ENCODE measurements at regions not wholly inside any gene's neighbourhood (a gene's known extent, or its start where the extent isn't known, plus 50 kb on each side); places are given as distances from the start of the nearest gene placed in this dataset.

DNA sequence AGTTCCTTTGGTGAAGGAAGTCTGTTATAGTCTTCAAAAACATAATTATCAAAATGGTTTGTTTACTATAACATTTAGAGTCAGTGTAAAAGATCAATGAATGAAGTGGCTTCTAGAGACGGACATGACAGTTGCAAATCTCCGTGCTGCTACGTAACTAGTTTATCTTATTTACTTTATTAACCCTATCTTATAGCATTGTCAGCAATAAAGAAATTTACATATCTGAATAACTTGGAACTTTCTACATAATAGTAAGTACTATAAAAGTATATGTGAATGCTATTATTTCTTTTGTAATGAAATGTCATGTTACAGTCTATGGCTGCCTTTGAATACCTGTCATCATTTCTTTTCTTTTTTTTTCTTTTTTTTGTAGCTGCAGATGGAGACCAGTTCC, 246.8 kb downstream of the PTH2R start:
- no peak overlapping the region for H3K27ac Mint-ChIP-seq

GRCh38 chr2:208654056-208654455, 247.5 kb downstream of the PTH2R start:
- DNase-seq: no peak
- intact Hi-C loops (cut with micrococcal nuclease): no loop called here
- Histone ChIP-seq H3K9me3 (ENCODE audit: control insufficient read depth in 2 of 3, low read length in 3 of 3) (no peaks in the 10 kb centered on the region), H3K27me3 (ENCODE audit: control insufficient read depth in 2 of 2, insufficient read depth in 2 of 2, low read length in 2 of 2) (no peaks in the 10 kb centered on the region), H3K4me1 (ENCODE audit: control insufficient read depth in 2 of 2, insufficient read depth in 2 of 2, low read length in 2 of 2) (no peaks in the 10 kb centered on the region), H3K4me3 (ENCODE audit: low read length) (no peak overlapping the region), H3K36me3 (ENCODE audit: control insufficient read depth in 2 of 3, insufficient read depth in 3 of 3, low read length in 3 of 3) (no peaks in the 10 kb centered on the region), H3K27ac (ENCODE audit: low read depth, low read length) (no peak overlapping the region)
- CTCF ChIA-PET: no interaction called here
- Mint-ChIP-seq H3K27ac (no peak overlapping the region), H3K9me3 (peaks cover 0 to 7% (median 0%) of the 10 kb centered on the region in 11 donors), H3K27me3 (no peaks in the 10 kb centered on the region), H3K4me1 (no peaks in the 10 kb centered on the region), H3K36me3 (no peaks in the 10 kb centered on the region), H3K4me3 (no peak overlapping the region)
- POLR2A ChIA-PET: no interaction called here
- ATAC-seq: no peak

More for the DNA sequence above, 246.8 kb downstream of the PTH2R start:
- Histone ChIP-seq H3K4me1 (ENCODE audit: control insufficient read depth in 2 of 2, insufficient read depth in 2 of 2, low read length in 2 of 2) (no peaks in the 10 kb centered on the region), H3K4me3 (ENCODE audit: low read length) (no peak overlapping the region), H3K27me3 (ENCODE audit: control insufficient read depth in 2 of 2, insufficient read depth in 2 of 2, low read length in 2 of 2) (no peaks in the 10 kb centered on the region), H3K27ac (ENCODE audit: low read depth, low read length) (no peak overlapping the region), H3K9me3 (ENCODE audit: control insufficient read depth in 2 of 3, low read length in 3 of 3) (no peaks in the 10 kb centered on the region), H3K36me3 (ENCODE audit: control insufficient read depth in 2 of 3, insufficient read depth in 3 of 3, low read length in 3 of 3) (no peaks in the 10 kb centered on the region)
- Mint-ChIP-seq H3K9me3 (peaks cover 0 to 7% (median 0%) of the 10 kb centered on the region in 11 donors), H3K27me3 (no peaks in the 10 kb centered on the region), H3K36me3 (no peaks in the 10 kb centered on the region), H3K4me3 (no peak overlapping the region), H3K4me1 (no peaks in the 10 kb centered on the region)
- CTCF ChIA-PET: no interaction called here
- DNase-seq (no peak), ATAC-seq (no peak)
- POLR2A ChIA-PET: no interaction called here
- intact Hi-C loops (cut with micrococcal nuclease): no loop called here

- peaks cover 0 to 9% (median 3%) of the 10 kb centered on the region in 11 donors for H3K9me3 Mint-ChIP-seq
- no peak overlapping the region for H3K27ac ChIP-seq (ENCODE audit: low read depth, low read length)
- ChIA-PET CTCF (no interaction called here), POLR2A (no interaction called here)
- no peaks in the 10 kb centered on the region for H3K4me1 Mint-ChIP-seq
- H3K9me3 ChIP-seq (ENCODE audit: control insufficient read depth in 2 of 3, low read length in 3 of 3): no peaks in the 10 kb centered on the region
- no peaks in the 10 kb centered on the region for H3K4me1 ChIP-seq (ENCODE audit: control insufficient read depth in 2 of 2, insufficient read depth in 2 of 2, low read length in 2 of 2)
- intact Hi-C loops (cut with micrococcal nuclease): no loop called here
- no peaks in the 10 kb centered on the region for H3K36me3 ChIP-seq (ENCODE audit: control insufficient read depth in 2 of 3, insufficient read depth in 3 of 3, low read length in 3 of 3)
- no peak overlapping the region for H3K27ac Mint-ChIP-seq
- H3K4me3 ChIP-seq (ENCODE audit: low read length): no peak overlapping the region
- H3K4me3 Mint-ChIP-seq: no peak overlapping the region
- no peak for DNase-seq
- H3K27me3 Mint-ChIP-seq: peaks cover 0 to 4% (median 0%) of the 10 kb centered on the region in 5 donors
- ATAC-seq: no peak
- no peaks in the 10 kb centered on the region for H3K27me3 ChIP-seq (ENCODE audit: control insufficient read depth in 2 of 2, insufficient read depth in 2 of 2, low read length in 2 of 2)
- no peaks in the 10 kb centered on the region for H3K36me3 Mint-ChIP-seq
These were observed 250.9 kb downstream of the PTH2R start for GRCh38 chr2:208657468-208657867.

DNA sequence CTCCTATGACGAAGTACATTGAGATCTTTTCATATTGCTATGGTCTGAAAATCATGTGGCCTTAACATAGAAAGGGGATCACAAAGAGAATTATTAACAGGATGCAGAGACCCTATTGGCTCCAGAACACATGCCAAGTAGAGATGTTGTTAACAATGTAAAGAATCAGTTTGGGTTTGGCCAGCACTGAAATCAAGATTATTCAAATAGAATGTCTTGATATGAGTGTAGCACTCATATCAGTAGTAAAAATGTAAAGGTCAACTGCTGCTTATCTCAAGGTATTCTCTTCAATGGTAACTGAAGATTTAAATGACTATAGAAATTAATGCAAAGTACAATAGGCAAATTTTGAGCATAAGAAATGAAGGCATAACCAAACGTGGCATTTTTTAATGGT, 262.8 kb downstream of the PTH2R start:
- H3K4me1 Mint-ChIP-seq: no peaks in the 10 kb centered on the region
- ATAC-seq: no peak
- no peak overlapping the region for H3K4me3 Mint-ChIP-seq
- ChIA-PET POLR2A (no interaction called here), CTCF (no interaction called here)
- no peaks in the 10 kb centered on the region for H3K27me3 Mint-ChIP-seq
- Histone ChIP-seq H3K4me3 (ENCODE audit: low read length) (no peak overlapping the region), H3K9me3 (ENCODE audit: control insufficient read depth in 2 of 3, low read length in 3 of 3) (no peaks in the 10 kb centered on the region), H3K4me1 (ENCODE audit: control insufficient read depth in 2 of 2, insufficient read depth in 2 of 2, low read length in 2 of 2) (no peaks in the 10 kb centered on the region), H3K36me3 (ENCODE audit: control insufficient read depth in 2 of 3, insufficient read depth in 3 of 3, low read length in 3 of 3) (no peaks in the 10 kb centered on the region), H3K27ac (ENCODE audit: low read depth, low read length) (no peak overlapping the region), H3K27me3 (ENCODE audit: control insufficient read depth in 2 of 2, insufficient read depth in 2 of 2, low read length in 2 of 2) (no peaks in the 10 kb centered on the region)
- no peaks in the 10 kb centered on the region for H3K36me3 Mint-ChIP-seq
- H3K9me3 Mint-ChIP-seq: peaks cover 0 to 11% (median 0%) of the 10 kb centered on the region in 11 donors
- DNase-seq: no peak
- H3K27ac Mint-ChIP-seq: no peak overlapping the region
- intact Hi-C loops (cut with micrococcal nuclease): no loop called here

- peaks cover 0 to 12% (median 0%) of the 10 kb centered on the region in 11 donors for H3K9me3 Mint-ChIP-seq
- no peak overlapping the region for H3K4me3 Mint-ChIP-seq
- Histone ChIP-seq H3K4me1 (ENCODE audit: control insufficient read depth in 2 of 2, insufficient read depth in 2 of 2, low read length in 2 of 2) (no peaks in the 10 kb centered on the region), H3K36me3 (ENCODE audit: control insufficient read depth in 2 of 3, insufficient read depth in 3 of 3, low read length in 3 of 3) (no peaks in the 10 kb centered on the region), H3K4me3 (ENCODE audit: low read length) (no peak overlapping the region), H3K27ac (ENCODE audit: low read depth, low read length) (no peak overlapping the region), H3K9me3 (ENCODE audit: control insufficient read depth in 2 of 3, low read length in 3 of 3) (no peaks in the 10 kb centered on the region), H3K27me3 (ENCODE audit: control insufficient read depth in 2 of 2, insufficient read depth in 2 of 2, low read length in 2 of 2) (no peaks in the 10 kb centered on the region)
- no peak for DNase-seq
- H3K27ac Mint-ChIP-seq: no peak overlapping the region
- H3K4me1 Mint-ChIP-seq: no peaks in the 10 kb centered on the region
- intact Hi-C loops (cut with micrococcal nuclease): no loop called here
- ATAC-seq: no peak
- H3K27me3 Mint-ChIP-seq: no peaks in the 10 kb centered on the region
- ChIA-PET CTCF (no interaction called here), POLR2A (no interaction called here)
- no peaks in the 10 kb centered on the region for H3K36me3 Mint-ChIP-seq
These were observed 264.7 kb downstream of the PTH2R start for GRCh38 chr2:208671284-208671683.

- no peak overlapping the region for H3K4me3 ChIP-seq (ENCODE audit: low read length)
- no peaks in the 10 kb centered on the region for H3K27me3 Mint-ChIP-seq
- H3K4me3 Mint-ChIP-seq: no peak overlapping the region
- no peaks in the 10 kb centered on the region for H3K9me3 ChIP-seq (ENCODE audit: control insufficient read depth in 2 of 3, low read length in 3 of 3)
- H3K27ac Mint-ChIP-seq: no peak overlapping the region
- intact Hi-C loops (cut with micrococcal nuclease): no loop called here
- H3K36me3 Mint-ChIP-seq: no peaks in the 10 kb centered on the region
- H3K36me3 ChIP-seq (ENCODE audit: control insufficient read depth in 2 of 3, insufficient read depth in 3 of 3, low read length in 3 of 3): no peaks in the 10 kb centered on the region
- H3K4me1 Mint-ChIP-seq: no peaks in the 10 kb centered on the region
- H3K4me1 ChIP-seq (ENCODE audit: control insufficient read depth in 2 of 2, insufficient read depth in 2 of 2, low read length in 2 of 2): no peaks in the 10 kb centered on the region
- no peak for ATAC-seq
- no peak for DNase-seq
- ChIA-PET CTCF (no interaction called here), POLR2A (no interaction called here)
- H3K9me3 Mint-ChIP-seq: peaks cover 0 to 16% (median 0%) of the 10 kb centered on the region in 11 donors
- H3K27me3 ChIP-seq (ENCODE audit: control insufficient read depth in 2 of 2, insufficient read depth in 2 of 2, low read length in 2 of 2): no peaks in the 10 kb centered on the region
- H3K27ac ChIP-seq (ENCODE audit: low read depth, low read length): no peak overlapping the region
These were observed 265.5 kb downstream of the PTH2R start for GRCh38 chr2:208671886-208672680.

- Histone ChIP-seq H3K4me1 (ENCODE audit: control insufficient read depth in 2 of 2, insufficient read depth in 2 of 2, low read length in 2 of 2) (no peaks in the 10 kb centered on the region), H3K9me3 (ENCODE audit: control insufficient read depth in 2 of 3, low read length in 3 of 3) (no peaks in the 10 kb centered on the region), H3K27ac (ENCODE audit: low read depth, low read length) (no peak overlapping the region), H3K4me3 (ENCODE audit: low read length) (no peak overlapping the region), H3K27me3 (ENCODE audit: control insufficient read depth in 2 of 2, insufficient read depth in 2 of 2, low read length in 2 of 2) (no peaks in the 10 kb centered on the region), H3K36me3 (ENCODE audit: control insufficient read depth in 2 of 3, insufficient read depth in 3 of 3, low read length in 3 of 3) (no peaks in the 10 kb centered on the region)
- Mint-ChIP-seq H3K27me3 (no peaks in the 10 kb centered on the region), H3K27ac (no peak overlapping the region), H3K9me3 (peaks cover 0 to 16% (median 0%) of the 10 kb centered on the region in 11 donors), H3K36me3 (no peaks in the 10 kb centered on the region), H3K4me1 (no peaks in the 10 kb centered on the region), H3K4me3 (no peak overlapping the region)
- intact Hi-C loops (cut with micrococcal nuclease): no loop called here
- DNase-seq: no peak
- POLR2A ChIA-PET: no interaction called here
- no peak for ATAC-seq
- CTCF ChIA-PET: no interaction called here
These were observed 267.0 kb downstream of the PTH2R start for GRCh38 chr2:208673631-208674030.

Data from naive thymus-derived CD4-positive, alpha-beta T cell (primary cell).